Ovary (tissue), 3 donors: ENCODE measurements at regions not wholly inside any gene's neighbourhood (a gene's known extent, or its start where the extent isn't known, plus 50 kb on each side); places are given as distances from the start of the nearest gene placed in this dataset.

ENCODE experiments used
- CTCF ChIP-seq, 3 donors: fragments of 450-650 bp in 2 of 3; fragments of 200-600 bp in 1 of 3; IDR thresholded peaks; one replicate each; pipeline versions ENCODE4 v1.5.1 to v1.8.0; 2016 to 2022; ENCODE audit warnings: antibody characterized with exemption in 3 of 3, mild to moderate bottlenecking in 1 of 3
- EP300 ChIP-seq: sonication (generic); formaldehyde crosslinking; IDR thresholded peaks from one replicate; pipeline ENCODE4 v1.6.1; 2017; ENCODE audit warnings: antibody characterized with exemption
- POLR2A ChIP-seq: fragments of 450-650 bp; IDR thresholded peaks from one replicate; pipeline ENCODE4 v1.6.1; 2017; ENCODE audit warnings: antibody characterized with exemption, mild to moderate bottlenecking, moderate library complexity
- donor health status: DM: no; HTN: no; CAD: no.

GRCh38 chr5:98468188-98468869, 305.1 kb upstream of the RGMB start:
- TF ChIP-seq CTCF (IDR thresholded peaks at IDR 0.05) (no peak), POLR2A (no peak), EP300 (no peak)
